Transverse colon (tissue), 4 donors: ENCODE measurements at regions not wholly inside any gene's neighbourhood (a gene's known extent, or its start where the extent isn't known, plus 50 kb on each side); places are given as distances from the start of the nearest gene placed in this dataset.

ENCODE experiments used
- EP300 ChIP-seq: sonication (generic); formaldehyde crosslinking; IDR thresholded peaks from one replicate; pipeline ENCODE4 v1.6.1; 2017; ENCODE audit warnings: antibody characterized with exemption, low read depth
- POLR2A ChIP-seq: fragments of 450-650 bp; IDR thresholded peaks from one replicate; pipeline ENCODE4 v1.6.1; 2016; ENCODE audit warnings: antibody characterized with exemption, mild to moderate bottlenecking, moderate library complexity
- POLR2AphosphoS5 ChIP-seq, 3 donors: sonication (generic); formaldehyde crosslinking; IDR thresholded peaks; one replicate each; pipeline ENCODE4 v1.6.1; 2016; ENCODE audit warnings: antibody characterized with exemption in 3 of 3
- TF ChIP-seq, protein P1 (sequence below), 5 experiments: fragments of 200-600 bp in 3 of 5; fragments of 450-650 bp in 2 of 5; sonication (generic) in 3 of 5; IDR thresholded peaks; 1 replicate in 2 of 5; 2 replicates in 3 of 5; pipeline ENCODE4 v1.5.1; 2016 to 2017; ENCODE audit warnings: antibody characterized with exemption in 5 of 5, inconsistent platforms in 3 of 5, mild to moderate bottlenecking in 2 of 5, moderate library complexity in 1 of 5

DNA sequence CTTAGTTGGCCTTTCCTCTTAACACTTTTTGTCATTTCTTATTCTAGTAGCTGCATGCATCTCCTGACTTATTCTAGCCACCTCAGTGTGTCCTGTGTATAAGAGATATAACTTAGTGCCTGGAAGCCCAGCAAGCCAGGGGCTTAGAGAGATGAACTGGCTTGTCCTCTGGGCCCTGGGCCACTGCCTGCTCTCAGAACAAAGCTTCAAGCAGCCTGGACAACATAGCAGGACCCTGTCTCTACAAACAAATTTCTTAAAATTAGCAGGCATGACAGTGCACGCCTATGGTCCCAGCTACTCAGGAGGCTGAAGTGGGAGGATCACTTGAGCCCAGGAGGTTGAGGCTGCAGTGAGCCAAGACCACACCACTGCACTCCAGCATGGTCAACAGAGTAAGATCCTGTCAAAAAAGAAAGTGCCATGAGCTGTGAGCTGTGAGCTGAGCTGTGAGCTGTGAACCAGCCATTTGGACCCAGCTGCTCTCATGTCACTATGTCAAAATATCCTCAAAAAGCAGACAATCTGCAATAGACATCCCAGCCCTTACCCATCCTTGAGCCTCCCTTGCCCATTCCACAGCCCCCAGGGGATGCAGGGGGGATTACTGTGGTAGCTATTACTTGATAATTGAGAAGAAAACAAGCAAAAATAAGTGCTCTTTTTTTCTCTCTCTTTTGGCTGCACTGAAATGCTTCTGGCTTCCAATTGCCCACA, 174.5 kb downstream of the OPA1 start:
- TF ChIP-seq, protein P1, sequence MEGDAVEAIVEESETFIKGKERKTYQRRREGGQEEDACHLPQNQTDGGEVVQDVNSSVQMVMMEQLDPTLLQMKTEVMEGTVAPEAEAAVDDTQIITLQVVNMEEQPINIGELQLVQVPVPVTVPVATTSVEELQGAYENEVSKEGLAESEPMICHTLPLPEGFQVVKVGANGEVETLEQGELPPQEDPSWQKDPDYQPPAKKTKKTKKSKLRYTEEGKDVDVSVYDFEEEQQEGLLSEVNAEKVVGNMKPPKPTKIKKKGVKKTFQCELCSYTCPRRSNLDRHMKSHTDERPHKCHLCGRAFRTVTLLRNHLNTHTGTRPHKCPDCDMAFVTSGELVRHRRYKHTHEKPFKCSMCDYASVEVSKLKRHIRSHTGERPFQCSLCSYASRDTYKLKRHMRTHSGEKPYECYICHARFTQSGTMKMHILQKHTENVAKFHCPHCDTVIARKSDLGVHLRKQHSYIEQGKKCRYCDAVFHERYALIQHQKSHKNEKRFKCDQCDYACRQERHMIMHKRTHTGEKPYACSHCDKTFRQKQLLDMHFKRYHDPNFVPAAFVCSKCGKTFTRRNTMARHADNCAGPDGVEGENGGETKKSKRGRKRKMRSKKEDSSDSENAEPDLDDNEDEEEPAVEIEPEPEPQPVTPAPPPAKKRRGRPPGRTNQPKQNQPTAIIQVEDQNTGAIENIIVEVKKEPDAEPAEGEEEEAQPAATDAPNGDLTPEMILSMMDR (IDR thresholded peaks at IDR 0.05) = no peak
- TF ChIP-seq EP300 = no peak
- TF ChIP-seq POLR2AphosphoS5 (IDR thresholded peaks at IDR 0.05) = no peak
- no peak for TF ChIP-seq POLR2A
